ENCODE measurements at regions not wholly inside any gene's neighbourhood (a gene's known extent, or its start where the extent isn't known, plus 50 kb on each side); places are given as distances from the start of the nearest gene placed in this dataset.
A peak's percentile ranks its signal among the peaks of the same experiment; 100 is the strongest.

- H3K4me1 ChIP-seq, result no peaks in the 10 kb centered on the region
- H3K27ac ChIP-seq, result no peak overlapping the region
- no peaks in the 10 kb centered on the region for H3K9me3 ChIP-seq
- intact Hi-C loops (cut with DNase I; ENCODE audit: low total_unique reads), result no loop called here
- TF ChIP-seq CTCF (IDR thresholded peaks at IDR 0.05), result peak; percentile 61 to 72 (median 72)
- no peak for TF ChIP-seq POLR2A (IDR thresholded peaks at IDR 0.05)
- H3K27me3 ChIP-seq, result no peaks in the 10 kb centered on the region
- H3K4me3 ChIP-seq, result no peak overlapping the region
- no peaks in the 10 kb centered on the region for H3K36me3 ChIP-seq (ENCODE audit: low read depth, missing control alignments)
- peak; percentile 93 for DNase-seq
- 52 to 58% methylated on average over 5 of the region's 5 CpGs for WGBS, 2 donors
Observed at GRCh38 chr6:54717849-54718455, 128.6 kb upstream of the FAM83B start.

GRCh38 chr6:54718541-54719023 lies 128.0 kb upstream of the FAM83B start:
- no peaks in the 10 kb centered on the region for H3K27me3 ChIP-seq
- 66 to 71% methylated on average over 6 of the region's 6 CpGs for WGBS, 2 donors
- H3K4me3 ChIP-seq, result no peak overlapping the region
- H3K4me1 ChIP-seq, result no peaks in the 10 kb centered on the region
- no peak overlapping the region for H3K27ac ChIP-seq
- intact Hi-C loops (cut with DNase I; ENCODE audit: low total_unique reads), result no loop called here
- no peaks in the 10 kb centered on the region for H3K9me3 ChIP-seq
- TF ChIP-seq POLR2A (IDR thresholded peaks at IDR 0.05) (no peak), CTCF (IDR thresholded peaks at IDR 0.05) (no peak)
- DNase-seq, result no peak
- no peaks in the 10 kb centered on the region for H3K36me3 ChIP-seq (ENCODE audit: low read depth, missing control alignments)

- TF ChIP-seq CTCF (IDR thresholded peaks at IDR 0.05) (no peak), POLR2A (IDR thresholded peaks at IDR 0.05) (no peak)
- H3K27ac ChIP-seq, result no peak overlapping the region
- H3K36me3 ChIP-seq (ENCODE audit: low read depth, missing control alignments), result no peaks in the 10 kb centered on the region
- H3K27me3 ChIP-seq, result no peaks in the 10 kb centered on the region
- no peak overlapping the region for H3K4me3 ChIP-seq
- no peaks in the 10 kb centered on the region for H3K9me3 ChIP-seq
- intact Hi-C loops (cut with DNase I; ENCODE audit: low total_unique reads), result no loop called here
- no peaks in the 10 kb centered on the region for H3K4me1 ChIP-seq
- DNase-seq, result no peak
Observed at GRCh38 chr6:54719131-54719530, 127.4 kb upstream of the FAM83B start.

- no peak overlapping the region for H3K4me3 ChIP-seq
- intact Hi-C loops (cut with DNase I; ENCODE audit: low total_unique reads), result no loop called here
- no peak overlapping the region for H3K27ac ChIP-seq
- no peaks in the 10 kb centered on the region for H3K36me3 ChIP-seq (ENCODE audit: low read depth, missing control alignments)
- H3K27me3 ChIP-seq, result no peaks in the 10 kb centered on the region
- H3K9me3 ChIP-seq, result no peaks in the 10 kb centered on the region
- no peaks in the 10 kb centered on the region for H3K4me1 ChIP-seq
- TF ChIP-seq CTCF (IDR thresholded peaks at IDR 0.05) (no peak), POLR2A (IDR thresholded peaks at IDR 0.05) (no peak)
- no peak for DNase-seq
- 0% methylated on average over 1 of the region's 1 CpG for WGBS, 2 donors
Observed at GRCh38 chr6:54719633-54720032, 126.9 kb upstream of the FAM83B start.

GRCh38 chr6:54722328-54722727 lies 124.2 kb upstream of the FAM83B start:
- Histone ChIP-seq H3K4me1 (no peaks in the 10 kb centered on the region), H3K27me3 (no peaks in the 10 kb centered on the region), H3K9me3 (no peaks in the 10 kb centered on the region), H3K36me3 (ENCODE audit: low read depth, missing control alignments) (no peaks in the 10 kb centered on the region), H3K27ac (no peak overlapping the region), H3K4me3 (no peak overlapping the region)
- intact Hi-C loops (cut with DNase I; ENCODE audit: low total_unique reads), result no loop called here
- 75 to 81% methylated on average over 3 of the region's 3 CpGs for WGBS, 2 donors
- TF ChIP-seq POLR2A (IDR thresholded peaks at IDR 0.05) (no peak), CTCF (IDR thresholded peaks at IDR 0.05) (no peak)
- DNase-seq, result no peak
